SK-N-MC (cell line): ENCODE measurements at regions not wholly inside any gene's neighbourhood (a gene's known extent, or its start where the extent isn't known, plus 50 kb on each side); places are given as distances from the start of the nearest gene placed in this dataset.

Experiments
- EZH2 ChIP-seq: fragments of 200-600 bp; sonication (generic); IDR thresholded peaks from one replicate; pipeline ENCODE4 v1.6.1; 2017; ENCODE audit warnings: antibody characterized with exemption
- FOXP2 ChIP-seq: optimal IDR thresholded peaks from 2 replicates; pipeline ENCODE3; 2011; ENCODE audit warnings: mild to moderate bottlenecking, moderate library complexity; ENCODE audit not compliant: insufficient read depth; ENCODE audit errors: extremely low read length, control extremely low read depth
- POLR2AphosphoS5 ChIP-seq: IDR thresholded peaks from 2 replicates; pipeline ENCODE4 v1.6.1; 2012; ENCODE audit warnings: mild to moderate bottlenecking, low read depth, low read length, borderline replicate concordance

- TF ChIP-seq POLR2AphosphoS5 = no peak
- no peak for TF ChIP-seq EZH2
- no peak for TF ChIP-seq FOXP2
These were observed 137.5 kb upstream of the SYT13 start for GRCh38 chr11:45423475-45424120.
